RWPE2 (cell line): ENCODE measurements at regions not wholly inside any gene's neighbourhood (a gene's known extent, or its start where the extent isn't known, plus 50 kb on each side); places are given as distances from the start of the nearest gene placed in this dataset.

Experiments
- ATAC-seq: fragments of 200-7000 bp; cut with Tn5 transposase; 3 replicates; pipeline ENCODE4 v1.9.1; 2021; ENCODE audit warnings: low read depth
- DNase-seq: peaks from one replicate; pipeline ENCODE4 v3.0.0-alpha.2; 2020; ENCODE audit warnings: low spot score
- H3K27ac ChIP-seq: fragments of 450-650 bp; 2 replicates; pipeline ENCODE4 v1.5.1; 2017; ENCODE audit warnings: mild to moderate bottlenecking; ENCODE audit not compliant: poor library complexity, severe bottlenecking
- H3K27me3 ChIP-seq: fragments of 250-450 bp; sonication (Bioruptor Pico); 2 replicates; pipeline ENCODE4 v1.5.1; 2021; ENCODE audit warnings: mild to moderate bottlenecking, moderate library complexity; ENCODE audit not compliant: insufficient read depth, poor library complexity, severe bottlenecking
- H3K36me3 ChIP-seq: fragments of 250-450 bp; sonication (Bioruptor Pico); 2 replicates; pipeline ENCODE4 v1.5.1; 2020; ENCODE audit warnings: low read depth, mild to moderate bottlenecking, moderate library complexity
- H3K4me1 ChIP-seq: fragments of 250-450 bp; sonication (Bioruptor Pico); 2 replicates; pipeline ENCODE4 v1.5.1; 2021; ENCODE audit warnings: mild to moderate bottlenecking, moderate library complexity; ENCODE audit not compliant: insufficient read depth, poor library complexity, severe bottlenecking
- H3K4me3 ChIP-seq: fragments of 250-450 bp; sonication (Bioruptor Pico); 2 replicates; pipeline ENCODE4 v1.5.1; 2021; ENCODE audit warnings: mild to moderate bottlenecking, moderate library complexity; ENCODE audit not compliant: severe bottlenecking
- H3K9me3 ChIP-seq: fragments of 250-450 bp; sonication (Bioruptor Pico); 2 replicates; pipeline ENCODE4 v1.5.1; 2021; ENCODE audit warnings: mild to moderate bottlenecking, moderate library complexity; ENCODE audit not compliant: severe bottlenecking
- CTCF ChIP-seq: fragments of 450-650 bp; IDR thresholded peaks from one replicate; pipeline ENCODE4 v1.5.1; 2017; ENCODE audit warnings: mild to moderate bottlenecking, moderate library complexity; ENCODE audit not compliant: poor library complexity, severe bottlenecking

GRCh38 chrX:26411045-26411444 is 195.1 kb downstream of the MAGEB5 start:
- Histone ChIP-seq H3K9me3 (no peaks in the 10 kb centered on the region), H3K27ac (no peak overlapping the region), H3K4me1 (no peaks in the 10 kb centered on the region), H3K4me3 (no peak overlapping the region), H3K27me3 (no peaks in the 10 kb centered on the region), H3K36me3 (no peaks in the 10 kb centered on the region)
- no peak for DNase-seq
- TF ChIP-seq CTCF, result no peak
- ATAC-seq, result no peak

- Histone ChIP-seq H3K9me3 (no peaks in the 10 kb centered on the region), H3K36me3 (no peaks in the 10 kb centered on the region), H3K27ac (no peak overlapping the region), H3K27me3 (no peaks in the 10 kb centered on the region), H3K4me1 (no peaks in the 10 kb centered on the region), H3K4me3 (no peak overlapping the region)
- no peak for DNase-seq
- no peak for ATAC-seq
- no peak for TF ChIP-seq CTCF
Observed at GRCh38 chrX:26409636-26410035, 193.7 kb downstream of the MAGEB5 start.

- Histone ChIP-seq H3K4me1 (no peaks in the 10 kb centered on the region), H3K4me3 (no peak overlapping the region), H3K9me3 (no peaks in the 10 kb centered on the region), H3K36me3 (no peaks in the 10 kb centered on the region), H3K27me3 (no peaks in the 10 kb centered on the region), H3K27ac (no peak overlapping the region)
- ATAC-seq (no peak), DNase-seq (no peak)
- TF ChIP-seq CTCF, result no peak
Observed at GRCh38 chrX:26387906-26388305, 171.9 kb downstream of the MAGEB5 start.

GRCh38 chrX:26376037-26376708 is 160.2 kb downstream of the MAGEB5 start:
- H3K36me3 ChIP-seq, result no peaks in the 10 kb centered on the region
- no peak for TF ChIP-seq CTCF
- no peak for DNase-seq
- H3K4me1 ChIP-seq, result no peaks in the 10 kb centered on the region
- no peak for ATAC-seq
- H3K27me3 ChIP-seq, result no peaks in the 10 kb centered on the region
- H3K9me3 ChIP-seq, result no peaks in the 10 kb centered on the region
- no peak overlapping the region for H3K27ac ChIP-seq
- no peak overlapping the region for H3K4me3 ChIP-seq

- no peak for ATAC-seq
- no peak overlapping the region for H3K4me3 ChIP-seq
Observed at GRCh38 chrX:26375346-26375745, 159.4 kb downstream of the MAGEB5 start.

More at GRCh38 chrX:26375346-26375745, 159.4 kb downstream of the MAGEB5 start:
- H3K36me3 ChIP-seq, result no peaks in the 10 kb centered on the region
- no peaks in the 10 kb centered on the region for H3K9me3 ChIP-seq
- no peak for DNase-seq
- no peak overlapping the region for H3K27ac ChIP-seq
- H3K4me1 ChIP-seq, result no peaks in the 10 kb centered on the region
- no peaks in the 10 kb centered on the region for H3K27me3 ChIP-seq
- no peak for TF ChIP-seq CTCF
